GM19023 (cell line): ENCODE measurements at regions not wholly inside any gene's neighbourhood (a gene's known extent, or its start where the extent isn't known, plus 50 kb on each side); places are given as distances from the start of the nearest gene placed in this dataset.
"Not testable (repeated sequence)": the region's sequence is repeated elsewhere in the genome, so short reads cannot be mapped to it uniquely, and the experiment has no call there.

Experiments
- ATAC-seq: cut with Tn5 transposase; IDR thresholded peaks from one replicate; pipeline ENCODE4 v1.9.1; 2021; ENCODE audit warnings: mild to moderate bottlenecking, moderate library complexity; ENCODE audit not compliant: unreplicated experiment

GRCh38 chr16:29260683-29261426, 145.7 kb downstream of the NPIPB11 start:
- ATAC-seq = not testable (repeated sequence)

- ATAC-seq = not testable (repeated sequence)
These were observed 146.7 kb downstream of the NPIPB11 start for GRCh38 chr16:29259635-29260457.

- ATAC-seq = not testable (repeated sequence)
These were observed 147.4 kb downstream of the NPIPB11 start for GRCh38 chr16:29258946-29259634.

GRCh38 chr16:29257419-29258336, 148.8 kb downstream of the NPIPB11 start:
- ATAC-seq = not testable (repeated sequence)

- no peak for ATAC-seq
These were observed 150.0 kb downstream of the NPIPB11 start for GRCh38 chr16:29256501-29256981.

GRCh38 chr16:29255957-29256356, 150.6 kb downstream of the NPIPB11 start:
- ATAC-seq = not testable (repeated sequence)

- ATAC-seq = not testable (repeated sequence)
These were observed 151.1 kb downstream of the NPIPB11 start for GRCh38 chr16:29255496-29255796.

GRCh38 chr16:29254676-29255495, 151.6 kb downstream of the NPIPB11 start:
- no peak for ATAC-seq

GRCh38 chr16:29253716-29254590, 152.6 kb downstream of the NPIPB11 start:
- ATAC-seq = not testable (repeated sequence)

- not testable (repeated sequence) for ATAC-seq
These were observed 153.4 kb downstream of the NPIPB11 start for GRCh38 chr16:29253066-29253590.

GRCh38 chr16:29252311-29252710, 154.2 kb downstream of the NPIPB11 start:
- ATAC-seq = not testable (repeated sequence)

GRCh38 chr16:29251571-29252011, 154.9 kb downstream of the NPIPB11 start:
- ATAC-seq = not testable (repeated sequence)

GRCh38 chr16:29250923-29251434, 155.5 kb downstream of the NPIPB11 start:
- ATAC-seq = not testable (repeated sequence)

- not testable (repeated sequence) for ATAC-seq
These were observed 156.0 kb downstream of the NPIPB11 start for GRCh38 chr16:29250469-29250868.

GRCh38 chr16:29248940-29249318, 157.6 kb downstream of the NPIPB11 start:
- not testable (repeated sequence) for ATAC-seq

GRCh38 chr16:29248306-29248939, 158.1 kb downstream of the NPIPB11 start:
- not testable (repeated sequence) for ATAC-seq

GRCh38 chr16:29246091-29246490, 160.4 kb downstream of the NPIPB11 start:
- not testable (repeated sequence) for ATAC-seq
